ENCODE measurements at regions not wholly inside any gene's neighbourhood (a gene's known extent, or its start where the extent isn't known, plus 50 kb on each side); places are given as distances from the start of the nearest gene placed in this dataset.

GRCh38 chr2:120685066-120685973 lies 50.3 kb upstream of the GLI2 start:
- TF ChIP-seq CTCF (conservative IDR thresholded peaks at IDR 0.05; ENCODE audit: low read depth, low read length) (no peak), EZH2 (IDR thresholded peaks at IDR 0.05; ENCODE audit: borderline replicate concordance, low read depth, low read length, poor library complexity, severe bottlenecking) (no peak)
